PFSK-1 (cell line): ENCODE measurements at regions not wholly inside any gene's neighbourhood (a gene's known extent, or its start where the extent isn't known, plus 50 kb on each side); places are given as distances from the start of the nearest gene placed in this dataset.

Source experiments
- FOXP2 ChIP-seq: optimal IDR thresholded peaks from 2 replicates; pipeline ENCODE3; 2011; ENCODE audit warnings: borderline replicate concordance, control low read depth, inconsistent platforms; ENCODE audit not compliant: insufficient read depth; ENCODE audit errors: extremely low read length, extremely low read depth
- POLR2AphosphoS5 ChIP-seq: IDR thresholded peaks from 2 replicates; pipeline ENCODE4 v1.6.1; 2012; ENCODE audit warnings: low read depth, mild to moderate bottlenecking, control low read depth, low read length, moderate library complexity
- SIN3A ChIP-seq: IDR thresholded peaks from 2 replicates; pipeline ENCODE4 v1.6.1; 2012; ENCODE audit warnings: mild to moderate bottlenecking, low read length, moderate library complexity, borderline replicate concordance; ENCODE audit not compliant: insufficient read depth
- TAF1 ChIP-seq: IDR thresholded peaks from 2 replicates; pipeline ENCODE4 v1.6.1; 2012; ENCODE audit warnings: low read length, control low read depth, borderline replicate concordance; ENCODE audit not compliant: insufficient read depth

GRCh38 chr10:89846281-89846630 lies 144.9 kb downstream of the KIF20B start:
- TF ChIP-seq FOXP2 (no peak), SIN3A (no peak), TAF1 (no peak), POLR2AphosphoS5 (no peak)
